Transverse colon (tissue), 4 donors: ENCODE measurements at regions not wholly inside any gene's neighbourhood (a gene's known extent, or its start where the extent isn't known, plus 50 kb on each side); places are given as distances from the start of the nearest gene placed in this dataset.

Experiments used
- DNase-seq: peaks from one replicate; pipeline ENCODE4 v3.0.0-alpha.2; 2019
- H3K27ac ChIP-seq, 4 donors: fragments of 200-600 bp; sonication (generic); 2 replicates each; pipeline ENCODE4 v1.5.1; 2016 to 2018; ENCODE audit warnings: inconsistent platforms in 4 of 4
- H3K27me3 ChIP-seq: fragments of 200-600 bp; sonication (generic); 2 replicates; pipeline ENCODE4 v1.5.1; 2017; ENCODE audit warnings: inconsistent platforms
- H3K36me3 ChIP-seq, 4 donors: fragments of 200-600 bp; sonication (generic); 2 replicates each; pipeline ENCODE4 v1.5.1; 2017 to 2019; ENCODE audit warnings: inconsistent platforms in 4 of 4
- H3K4me1 ChIP-seq, 4 donors: fragments of 200-600 bp; sonication (generic); 2 replicates each; pipeline ENCODE4 v1.5.1; 2017 to 2020; ENCODE audit warnings: inconsistent platforms in 4 of 4
- H3K4me3 ChIP-seq, 4 donors: fragments of 200-600 bp; sonication (generic); 1 replicate in 1 of 4; 2 replicates in 3 of 4; pipeline versions ENCODE4 v1.5.1 to v1.6.1; 2017 to 2019; ENCODE audit warnings: inconsistent platforms in 4 of 4
- H3K9me3 ChIP-seq, 2 donors: fragments of 200-600 bp; sonication (generic); 2 replicates each; pipeline ENCODE4 v1.5.1; 2017 to 2019; ENCODE audit warnings: inconsistent platforms in 2 of 2
- CTCF ChIP-seq, 5 experiments: fragments of 200-600 bp in 3 of 5; fragments of 450-650 bp in 2 of 5; sonication (generic) in 3 of 5; IDR thresholded peaks; 1 replicate in 2 of 5; 2 replicates in 3 of 5; pipeline ENCODE4 v1.5.1; 2016 to 2017; ENCODE audit warnings: antibody characterized with exemption in 5 of 5, inconsistent platforms in 3 of 5, mild to moderate bottlenecking in 2 of 5, moderate library complexity in 1 of 5
- EP300 ChIP-seq: sonication (generic); formaldehyde crosslinking; IDR thresholded peaks from one replicate; pipeline ENCODE4 v1.6.1; 2017; ENCODE audit warnings: antibody characterized with exemption, low read depth
- POLR2A ChIP-seq: fragments of 450-650 bp; IDR thresholded peaks from one replicate; pipeline ENCODE4 v1.6.1; 2016; ENCODE audit warnings: antibody characterized with exemption, mild to moderate bottlenecking, moderate library complexity
- POLR2AphosphoS5 ChIP-seq, 3 donors: sonication (generic); formaldehyde crosslinking; IDR thresholded peaks; one replicate each; pipeline ENCODE4 v1.6.1; 2016; ENCODE audit warnings: antibody characterized with exemption in 3 of 3
- WGBS, 2 donors: methylation state at CpG; one replicate each; pipeline ENCODE4 v1.1.5; 2018; ENCODE audit warnings: low coverage in 1 of 2; 5-methylcytosine and 5-hydroxymethylcytosine counted together
- in situ Hi-C, 4 donors: fragments of 200-750 bp; cut with MboI; loops; one replicate each; pipeline versions ENCODE4 v1.15.0 to v1.15.1; 2017; ENCODE audit warnings: low sequenced_read_pairs in 3 of 4, low pct_ligation_motif_present in 1 of 4, low pct_unique_long_range_greater_than_20kb in 1 of 4
- intact Hi-C: fragments of 100-400 bp; cut with DNase I; formaldehyde crosslinking; loops from one replicate; pipeline ENCODE4 v1.15.1; 2023; ENCODE audit warnings: low total_unique reads

DNA sequence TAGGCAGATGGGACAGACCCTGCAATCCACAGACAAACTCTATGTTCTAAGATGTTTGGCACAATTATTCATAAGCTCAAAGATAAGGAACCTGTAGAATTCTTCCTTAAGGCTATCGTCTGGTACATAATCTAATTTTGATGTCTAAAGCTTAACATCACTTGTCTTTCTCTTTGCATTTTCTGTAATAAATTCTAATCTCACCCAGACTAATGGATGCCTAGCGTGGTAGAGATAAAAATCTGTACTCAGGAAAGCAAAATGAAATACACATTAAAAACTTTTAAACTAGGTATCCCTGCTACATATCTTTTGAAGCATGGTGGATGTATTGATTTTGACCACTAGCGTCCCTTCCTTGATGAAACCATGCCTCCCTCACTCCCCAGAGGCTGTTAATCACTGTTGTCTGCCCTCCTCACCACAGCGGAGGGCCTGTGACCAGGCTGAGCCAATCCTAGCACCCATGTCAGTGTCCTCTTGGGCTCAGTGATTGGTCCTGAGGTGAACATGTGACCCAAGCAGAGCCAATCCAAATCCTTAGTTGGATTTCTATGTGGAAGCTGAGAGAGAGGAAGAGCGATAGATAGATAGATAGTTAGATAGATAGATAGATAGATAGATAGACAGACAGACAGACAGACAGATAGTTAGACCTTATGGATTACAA is 82.2 kb upstream of the GRK3 start:
- Histone ChIP-seq H3K9me3 (no peaks in the 10 kb centered on the region), H3K36me3 (no peaks in the 10 kb centered on the region), H3K27me3 (no peaks in the 10 kb centered on the region), H3K4me1 (peaks cover 0 to 4% (median 1%) of the 10 kb centered on the region in 4 donors), H3K27ac (no peak overlapping the region), H3K4me3 (no peak overlapping the region)
- in situ Hi-C loops, result no loop called here
- intact Hi-C loops, result no loop called here
- WGBS, 2 donors, result 95 to 96% methylated on average over 4 to 5 of the region's 5 CpGs
- TF ChIP-seq POLR2AphosphoS5 (IDR thresholded peaks at IDR 0.05), result no peak
- TF ChIP-seq POLR2A, result no peak
- TF ChIP-seq CTCF (IDR thresholded peaks at IDR 0.05), result no peak
- no peak for TF ChIP-seq EP300
- DNase-seq, result no peak

DNA sequence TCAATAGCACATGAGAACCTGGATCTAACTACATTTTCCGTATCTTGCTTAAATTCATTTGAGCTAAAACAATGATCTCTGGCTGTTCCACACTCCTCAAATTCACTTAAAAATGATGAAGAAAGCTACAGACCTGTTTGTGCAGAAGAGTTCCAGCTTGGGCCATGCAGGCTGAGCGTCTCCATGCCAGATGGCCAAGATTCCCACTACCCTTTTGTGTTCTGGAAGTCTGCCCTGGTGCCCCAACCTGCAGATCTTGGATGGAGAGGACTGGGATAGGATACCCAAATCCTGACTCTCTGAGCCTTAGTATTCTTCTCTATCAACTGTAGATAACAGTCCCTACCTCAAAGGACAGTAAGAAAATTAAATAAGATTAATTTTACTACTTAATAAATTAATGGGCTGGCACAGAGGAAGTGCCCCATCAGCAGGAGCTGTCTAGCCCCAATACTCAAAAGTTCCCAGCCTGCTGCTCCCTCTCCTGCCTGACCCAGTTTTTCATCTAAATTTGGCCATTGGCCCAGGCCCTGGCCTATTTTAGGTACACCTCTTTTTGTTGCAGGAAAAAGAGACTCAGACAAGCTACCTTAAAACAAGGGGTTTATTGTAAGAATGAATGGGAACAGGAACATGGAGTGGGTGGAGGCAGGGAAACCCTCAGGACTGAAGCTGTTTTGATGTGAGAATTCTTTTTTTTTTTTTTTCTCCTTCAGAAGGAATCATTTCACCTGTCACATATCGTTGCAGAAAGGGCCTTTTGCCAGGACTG is 81.4 kb upstream of the GRK3 start:
- in situ Hi-C loops (no loop called here), intact Hi-C loops (no loop called here)
- no peak for TF ChIP-seq POLR2AphosphoS5 (IDR thresholded peaks at IDR 0.05)
- no peak for TF ChIP-seq CTCF (IDR thresholded peaks at IDR 0.05)
- no peak for TF ChIP-seq EP300
- no peak for TF ChIP-seq POLR2A
- H3K36me3 ChIP-seq, result no peaks in the 10 kb centered on the region
- no peaks in the 10 kb centered on the region for H3K9me3 ChIP-seq
- no peaks in the 10 kb centered on the region for H3K27me3 ChIP-seq
- H3K4me3 ChIP-seq, result no peak overlapping the region
- WGBS, 2 donors, result 50 to 62% methylated on average over 1 to 3 of the region's 3 CpGs
- peaks cover 0 to 4% (median 2%) of the 10 kb centered on the region in 4 donors for H3K4me1 ChIP-seq
- no peak for DNase-seq
- H3K27ac ChIP-seq, result peak overlapping the region in 2 of 4 donors; percentile 1 to 2

DNA sequence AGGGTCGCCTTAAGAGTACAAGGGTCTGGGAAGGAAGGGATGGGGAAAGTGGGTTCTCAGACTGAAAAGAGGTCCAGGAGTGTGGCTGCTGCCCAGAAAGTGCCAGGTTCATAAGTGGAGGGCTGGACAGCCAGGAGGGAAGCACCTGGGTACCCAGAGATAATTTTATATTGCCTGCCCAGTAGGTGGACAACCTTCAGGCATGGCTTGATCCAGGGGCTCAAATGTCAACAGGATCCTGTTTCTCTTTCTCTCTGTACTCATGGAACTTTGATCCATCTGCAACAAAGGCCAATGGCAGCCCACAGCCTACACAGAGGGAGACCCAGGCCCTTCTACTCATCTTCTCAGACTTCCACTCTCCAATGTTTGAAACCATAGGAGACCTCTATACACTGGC is 80.5 kb upstream of the GRK3 start:
- TF ChIP-seq CTCF (IDR thresholded peaks at IDR 0.05), result no peak
- no peak for TF ChIP-seq EP300
- TF ChIP-seq POLR2AphosphoS5 (IDR thresholded peaks at IDR 0.05), result no peak
- no peak for TF ChIP-seq POLR2A
- Histone ChIP-seq H3K27me3 (no peaks in the 10 kb centered on the region), H3K36me3 (no peaks in the 10 kb centered on the region), H3K9me3 (no peaks in the 10 kb centered on the region), H3K27ac (no peak overlapping the region), H3K4me1 (peaks cover 0 to 12% (median 6%) of the 10 kb centered on the region in 4 donors), H3K4me3 (no peak overlapping the region)
- WGBS, 2 donors, result 15 to 57% methylated on average over 1 of the region's 1 CpG
- intact Hi-C loops, result no loop called here
- no peak for DNase-seq
- in situ Hi-C loops, result no loop called here

DNA sequence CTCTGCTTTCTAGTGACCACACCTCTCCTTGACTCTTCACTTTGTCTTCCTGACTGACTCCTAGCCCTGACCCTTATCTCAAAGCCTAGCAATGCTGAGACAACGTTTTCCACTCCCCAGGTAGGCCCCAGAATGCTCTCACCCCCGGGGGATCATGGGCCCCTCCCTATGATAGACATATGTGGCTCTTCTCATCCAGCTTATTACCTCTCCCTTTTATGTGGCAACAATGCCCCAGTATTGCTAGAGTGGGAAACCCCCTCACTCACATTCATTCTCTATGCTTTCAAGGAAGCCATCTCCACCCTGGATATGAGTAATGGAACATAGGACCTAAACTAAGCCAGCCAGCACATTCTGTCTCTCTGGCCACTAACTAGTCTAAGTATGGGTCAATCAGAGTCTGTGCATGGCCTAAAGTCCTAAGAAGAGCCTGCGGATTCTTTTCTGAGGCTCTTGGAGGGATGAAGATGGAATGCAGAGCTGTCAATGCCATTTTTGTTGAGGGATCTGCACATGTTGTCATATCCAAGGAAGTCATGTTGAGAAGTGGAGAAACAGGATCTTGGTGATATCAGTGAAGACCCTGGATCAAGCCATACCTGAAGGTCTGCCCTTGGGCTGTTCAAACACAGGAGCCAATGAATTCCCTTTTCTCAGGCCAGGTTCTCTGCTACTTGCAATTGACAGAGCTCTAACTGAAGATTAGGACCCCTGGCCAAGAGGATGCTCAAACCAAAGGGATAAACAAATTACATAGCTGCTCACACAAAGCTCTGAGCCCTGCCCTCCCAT is 79.8 kb upstream of the GRK3 start:
- no peaks in the 10 kb centered on the region for H3K9me3 ChIP-seq
- H3K4me1 ChIP-seq, result peaks cover 0 to 12% (median 6%) of the 10 kb centered on the region in 4 donors
- no peak overlapping the region for H3K4me3 ChIP-seq
- WGBS, 2 donors, result 20 to 79% methylated on average over 2 to 3 of the region's 3 CpGs
- no peak for TF ChIP-seq POLR2AphosphoS5 (IDR thresholded peaks at IDR 0.05)
- no peak for TF ChIP-seq POLR2A
- no peaks in the 10 kb centered on the region for H3K27me3 ChIP-seq
- no peak for DNase-seq
- in situ Hi-C loops (no loop called here), intact Hi-C loops (no loop called here)
- no peaks in the 10 kb centered on the region for H3K36me3 ChIP-seq
- no peak overlapping the region for H3K27ac ChIP-seq
